Gastrocnemius medialis (tissue), 4 donors: ENCODE measurements at regions not wholly inside any gene's neighbourhood (a gene's known extent, or its start where the extent isn't known, plus 50 kb on each side); places are given as distances from the start of the nearest gene placed in this dataset.

Experiments used
- ATAC-seq, 2 donors: fragments of 150-250 bp; one replicate each; pipeline ENCODE4 v1.9.1; 2016
- DNase-seq, 2 donors: peaks; one replicate each; pipeline ENCODE4 v3.0.0-alpha.2; 2019
- H3K27ac ChIP-seq, 4 donors: fragments of 200-600 bp; sonication (generic); 1 replicate in 1 of 4; 2 replicates in 3 of 4; pipeline ENCODE4 v1.5.1; 2016 to 2018; ENCODE audit warnings: mild to moderate bottlenecking in 2 of 4, moderate library complexity in 1 of 4
- H3K27me3 ChIP-seq, 3 donors: fragments of 200-600 bp; sonication (generic) in 2 of 3; 1 replicate in 1 of 3; 2 replicates in 2 of 3; pipeline versions ENCODE4 v1.5.1 to v1.6.0; 2016 to 2019; ENCODE audit warnings: mild to moderate bottlenecking in 1 of 3, moderate library complexity in 1 of 3
- H3K36me3 ChIP-seq, 2 donors: fragments of 200-600 bp; sonication (generic) in 1 of 2; one replicate each; pipeline ENCODE4 v1.5.1; 2017 to 2018
- H3K4me1 ChIP-seq, 2 donors: fragments of 200-600 bp; sonication (generic) in 1 of 2; one replicate each; pipeline ENCODE4 v1.5.1; 2016 to 2017; ENCODE audit warnings: mild to moderate bottlenecking in 2 of 2
- H3K4me3 ChIP-seq, 4 donors: fragments of 200-600 bp; sonication (generic) in 3 of 4; 1 replicate in 1 of 4; 2 replicates in 3 of 4; pipeline ENCODE4 v1.5.1; 2016 to 2019; ENCODE audit warnings: mild to moderate bottlenecking in 2 of 4
- H3K9me3 ChIP-seq, 3 donors: fragments of 200-600 bp; sonication (generic) in 2 of 3; 1 replicate in 1 of 3; 2 replicates in 2 of 3; pipeline ENCODE4 v1.5.1; 2016 to 2019
- CTCF ChIP-seq, 5 experiments: fragments of 450-650 bp in 3 of 5; fragments of 200-600 bp in 2 of 5; sonication (generic) in 2 of 5; IDR thresholded peaks in 4 of 5; conservative IDR thresholded peaks in 1 of 5; 1 replicate in 4 of 5; 2 replicates in 1 of 5; pipeline ENCODE4 v1.5.1; 2016 to 2019; ENCODE audit warnings: antibody characterized with exemption in 5 of 5, mild to moderate bottlenecking in 3 of 5, moderate library complexity in 3 of 5
- POLR2A ChIP-seq, 2 donors: fragments of 450-650 bp; IDR thresholded peaks; one replicate each; pipeline ENCODE4 v1.6.1; 2017; ENCODE audit warnings: antibody characterized with exemption in 2 of 2, mild to moderate bottlenecking in 2 of 2, moderate library complexity in 2 of 2
- in situ Hi-C, 4 donors: fragments of 200-750 bp; cut with MboI; loops; one replicate each; pipeline versions ENCODE4 v1.15.0 to v1.8.0; 2017; ENCODE audit warnings: low sequenced_read_pairs in 4 of 4
- intact Hi-C: fragments of 100-400 bp; cut with DNase I; formaldehyde crosslinking; loops from one replicate; pipeline ENCODE4 v1.15.1; 2023; ENCODE audit warnings: low total_unique reads

GRCh38 chrX:122238801-122239200, 945.3 kb upstream of the GRIA3 start:
- H3K9me3 ChIP-seq, result no peaks in the 10 kb centered on the region
- H3K4me1 ChIP-seq, result no peaks in the 10 kb centered on the region
- DNase-seq (no peak), ATAC-seq (no peak)
- no peaks in the 10 kb centered on the region for H3K36me3 ChIP-seq
- H3K27me3 ChIP-seq, result no peaks in the 10 kb centered on the region
- intact Hi-C loops (no loop called here), in situ Hi-C loops (no loop called here)
- no peak overlapping the region for H3K27ac ChIP-seq
- TF ChIP-seq POLR2A (IDR thresholded peaks at IDR 0.05) (no peak), CTCF (IDR thresholded peaks at IDR 0.05 in 4 of 5, conservative IDR thresholded peaks at IDR 0.05 in 1 of 5) (no peak)
- H3K4me3 ChIP-seq, result no peak overlapping the region

DNA sequence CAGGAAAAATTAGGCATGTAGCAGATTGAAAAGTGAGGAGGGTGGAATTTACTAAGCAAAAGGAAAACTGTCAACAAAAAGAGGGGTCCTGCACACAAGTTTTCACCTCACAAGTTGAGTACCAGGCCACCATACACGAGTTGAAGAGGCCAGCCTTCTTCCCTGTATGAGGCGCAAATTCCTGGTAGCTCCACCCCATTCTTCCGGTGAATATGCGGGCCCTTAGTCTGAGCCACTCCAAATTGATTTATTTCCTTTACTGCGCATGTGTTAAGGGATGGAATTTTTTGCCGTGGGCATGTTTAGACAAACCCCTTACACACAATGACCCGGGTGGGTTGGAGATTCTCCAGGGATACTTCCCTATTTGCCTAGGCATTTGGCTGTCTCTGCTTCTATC, 942.1 kb upstream of the GRIA3 start:
- H3K4me3 ChIP-seq, result no peak overlapping the region
- H3K27me3 ChIP-seq, result no peaks in the 10 kb centered on the region
- intact Hi-C loops (no loop called here), in situ Hi-C loops (no loop called here)
- TF ChIP-seq CTCF (IDR thresholded peaks at IDR 0.05 in 4 of 5, conservative IDR thresholded peaks at IDR 0.05 in 1 of 5), result no peak
- TF ChIP-seq POLR2A (IDR thresholded peaks at IDR 0.05), result no peak
- H3K36me3 ChIP-seq, result no peaks in the 10 kb centered on the region
- H3K9me3 ChIP-seq, result no peaks in the 10 kb centered on the region
- no peaks in the 10 kb centered on the region for H3K4me1 ChIP-seq
- no peak for ATAC-seq
- no peak for DNase-seq
- no peak overlapping the region for H3K27ac ChIP-seq

- DNase-seq (no peak), ATAC-seq (no peak)
- H3K27ac ChIP-seq, result no peak overlapping the region
- TF ChIP-seq POLR2A (IDR thresholded peaks at IDR 0.05) (no peak), CTCF (IDR thresholded peaks at IDR 0.05 in 4 of 5, conservative IDR thresholded peaks at IDR 0.05 in 1 of 5) (no peak)
- no peaks in the 10 kb centered on the region for H3K27me3 ChIP-seq
- H3K4me3 ChIP-seq, result no peak overlapping the region
- H3K4me1 ChIP-seq, result no peaks in the 10 kb centered on the region
- in situ Hi-C loops (no loop called here), intact Hi-C loops (no loop called here)
- H3K9me3 ChIP-seq, result no peaks in the 10 kb centered on the region
- H3K36me3 ChIP-seq, result no peaks in the 10 kb centered on the region
These were observed 940.0 kb upstream of the GRIA3 start for GRCh38 chrX:122244080-122244479.

DNA sequence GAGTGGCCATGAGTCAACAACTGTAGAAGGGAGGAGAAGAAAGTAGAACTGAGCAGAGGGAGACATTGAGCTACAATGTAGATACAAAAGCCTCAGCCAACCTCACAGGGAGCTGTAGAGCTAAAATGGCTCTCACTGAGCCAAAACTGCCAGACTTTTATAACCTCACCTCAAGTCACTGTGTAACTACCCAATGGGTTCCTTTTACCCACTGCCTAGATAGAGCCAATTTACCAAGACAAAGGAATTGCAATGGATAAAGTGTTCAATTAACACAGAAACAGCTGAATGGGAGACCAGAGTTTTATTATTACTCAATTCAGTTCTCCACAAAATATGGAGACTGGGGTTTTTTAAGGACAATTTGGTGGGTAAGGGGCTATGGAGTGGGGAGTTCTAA, 938.9 kb upstream of the GRIA3 start:
- intact Hi-C loops, result no loop called here
- in situ Hi-C loops, result no loop called here
- H3K36me3 ChIP-seq, result no peaks in the 10 kb centered on the region
- no peak overlapping the region for H3K4me3 ChIP-seq
- H3K27me3 ChIP-seq, result no peaks in the 10 kb centered on the region
- no peak overlapping the region for H3K27ac ChIP-seq
- TF ChIP-seq POLR2A (IDR thresholded peaks at IDR 0.05) (no peak), CTCF (IDR thresholded peaks at IDR 0.05 in 4 of 5, conservative IDR thresholded peaks at IDR 0.05 in 1 of 5) (no peak)
- H3K9me3 ChIP-seq, result no peaks in the 10 kb centered on the region
- DNase-seq (no peak), ATAC-seq (no peak)
- H3K4me1 ChIP-seq, result no peaks in the 10 kb centered on the region

- H3K4me1 ChIP-seq, result no peaks in the 10 kb centered on the region
- TF ChIP-seq POLR2A (IDR thresholded peaks at IDR 0.05) (no peak), CTCF (IDR thresholded peaks at IDR 0.05 in 4 of 5, conservative IDR thresholded peaks at IDR 0.05 in 1 of 5) (no peak)
These were observed 938.1 kb upstream of the GRIA3 start for GRCh38 chrX:122245943-122246342.

More at GRCh38 chrX:122245943-122246342, 938.1 kb upstream of the GRIA3 start:
- H3K27ac ChIP-seq, result no peak overlapping the region
- ATAC-seq (no peak), DNase-seq (no peak)
- in situ Hi-C loops, result no loop called here
- H3K9me3 ChIP-seq, result no peaks in the 10 kb centered on the region
- intact Hi-C loops, result no loop called here
- H3K4me3 ChIP-seq, result no peak overlapping the region
- H3K27me3 ChIP-seq, result no peaks in the 10 kb centered on the region
- H3K36me3 ChIP-seq, result no peaks in the 10 kb centered on the region
